GOT3 (cell line): ENCODE measurements at regions not wholly inside any gene's neighbourhood (a gene's known extent, or its start where the extent isn't known, plus 50 kb on each side); places are given as distances from the start of the nearest gene placed in this dataset.

Source experiments
- DNase-seq: peaks from one replicate; lab custom pipeline; 2025; ENCODE audit warnings: mixed read lengths; lab: John Stamatoyannopoulos, UW

DNA sequence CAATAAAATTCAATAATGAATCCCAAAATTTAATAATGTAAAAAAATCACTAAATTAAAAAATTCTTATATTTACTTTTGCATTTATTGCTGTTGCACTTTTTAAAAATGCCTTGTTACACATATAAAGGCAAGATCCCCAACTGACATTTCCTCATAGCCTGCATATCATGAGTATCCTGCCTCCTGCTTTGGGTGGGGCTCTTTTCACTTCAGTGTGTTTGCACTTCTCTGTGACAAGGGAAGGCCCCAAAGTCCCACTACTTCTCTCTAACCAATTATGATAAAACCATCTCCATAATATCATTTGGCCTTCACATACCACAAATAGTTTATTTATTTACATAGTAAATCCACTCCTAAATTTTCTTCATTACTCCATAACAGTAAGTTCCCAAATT lies 446.1 kb upstream of the MARCKS start:
- DNase-seq = no peak

DNA sequence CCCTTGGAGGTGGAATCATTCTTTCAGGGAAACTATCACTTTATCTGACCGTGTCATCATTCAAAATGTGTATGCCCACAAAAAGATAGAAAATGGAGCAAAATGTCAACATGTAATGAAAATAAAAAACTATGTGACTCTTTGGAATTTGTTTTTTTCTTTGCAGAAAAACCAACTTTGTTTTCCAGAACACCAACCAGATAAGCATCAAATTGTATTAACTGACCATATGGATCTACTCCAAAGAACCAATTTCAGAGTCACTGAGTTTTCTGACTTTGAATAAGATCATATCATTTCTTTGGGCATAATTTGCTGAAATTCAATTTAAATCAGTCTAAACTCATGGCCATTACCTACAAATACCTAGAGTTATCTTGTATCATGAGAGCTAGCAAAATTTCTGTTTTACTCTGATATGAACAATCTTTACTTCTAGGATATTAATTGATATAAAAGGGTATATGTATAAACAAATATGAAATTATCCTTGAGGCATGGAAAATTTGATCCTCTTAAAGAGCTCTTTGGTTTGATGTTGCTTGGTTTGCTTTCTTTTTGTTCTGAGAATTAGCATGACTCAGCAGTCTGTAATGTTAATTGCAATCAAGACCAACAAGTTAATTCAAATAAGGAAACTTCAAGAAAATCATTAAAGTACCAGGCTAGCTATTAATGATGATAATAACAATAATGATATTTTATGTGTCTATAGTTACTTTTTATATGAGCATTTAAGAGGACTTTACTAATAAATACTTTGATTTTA lies 444.4 kb upstream of the MARCKS start:
- no peak for DNase-seq

DNA sequence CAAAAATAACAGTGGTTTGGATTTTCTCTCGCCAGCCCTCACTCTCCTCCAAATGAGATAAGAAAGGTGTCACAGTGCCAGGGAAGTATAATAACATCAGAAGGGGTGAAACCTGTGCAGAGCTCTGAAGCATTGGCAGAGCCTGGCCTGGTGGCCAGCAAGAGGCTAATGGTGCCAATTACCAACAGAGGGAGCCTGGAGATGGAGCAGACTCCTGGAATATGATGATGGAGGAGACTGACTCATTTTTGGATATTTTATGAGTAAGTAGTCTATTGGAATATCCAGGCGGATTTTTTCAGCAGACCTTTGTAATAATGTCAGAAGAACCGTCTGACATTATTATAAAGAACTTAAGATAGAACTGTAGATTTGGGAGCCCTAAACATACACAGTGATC lies 442.6 kb upstream of the MARCKS start:
- no peak for DNase-seq

DNA sequence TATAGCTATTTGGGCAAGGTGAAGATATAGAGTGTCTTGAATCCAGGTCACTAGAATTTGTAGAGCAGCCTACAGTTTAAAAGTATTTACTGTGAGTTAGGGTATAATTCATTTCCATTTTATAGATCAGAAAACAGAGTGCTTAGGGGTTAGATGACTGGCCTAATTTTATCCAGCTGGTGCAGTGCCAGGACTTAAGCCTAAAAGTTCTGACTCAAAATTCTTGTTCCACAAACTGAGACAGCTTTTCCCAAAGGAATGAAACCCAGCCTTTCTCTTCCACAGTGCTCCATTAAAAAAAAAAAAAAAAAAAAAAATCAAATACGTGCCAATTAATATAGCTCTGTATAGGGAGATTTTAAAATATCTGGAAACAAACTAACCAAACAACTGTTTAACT lies 441.0 kb upstream of the MARCKS start:
- DNase-seq = no peak

DNA sequence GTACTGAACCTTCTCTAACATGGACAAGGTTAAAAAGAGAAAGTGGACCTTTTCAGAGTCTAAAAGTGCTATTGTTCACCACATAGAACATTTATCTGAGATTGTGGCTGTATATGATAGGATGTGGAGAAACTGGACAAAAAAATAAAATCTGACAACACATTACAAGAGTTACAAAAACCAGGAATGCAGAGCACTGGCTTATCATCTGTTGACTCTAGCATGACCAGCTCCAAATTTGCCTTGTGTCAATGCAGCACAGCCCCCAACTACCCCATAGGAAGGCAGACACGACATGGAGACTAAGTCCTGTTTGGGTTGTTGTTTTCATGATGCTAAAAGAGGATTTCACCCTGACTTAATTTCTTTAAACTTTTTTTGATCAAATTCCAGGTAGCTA lies 436.9 kb upstream of the MARCKS start:
- DNase-seq = no peak

DNA sequence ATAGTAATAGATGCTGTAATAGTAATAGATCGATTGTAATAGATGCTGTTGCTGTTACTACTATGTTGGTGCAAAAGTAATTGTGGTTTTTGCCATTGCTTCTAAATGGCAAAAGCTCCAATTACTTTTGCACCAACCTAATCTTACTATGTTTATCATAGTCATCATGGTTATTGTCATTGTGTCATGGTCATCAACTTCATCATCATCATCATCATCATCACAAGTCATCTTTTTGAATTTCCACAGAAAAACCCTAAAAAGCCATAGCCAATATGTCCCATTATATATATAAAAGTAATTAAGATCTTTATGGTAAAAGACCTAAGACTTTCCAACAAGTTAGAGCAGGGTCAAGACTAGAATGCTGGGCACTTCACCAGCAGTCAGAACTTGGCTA lies 435.1 kb upstream of the MARCKS start:
- DNase-seq = no peak

DNA sequence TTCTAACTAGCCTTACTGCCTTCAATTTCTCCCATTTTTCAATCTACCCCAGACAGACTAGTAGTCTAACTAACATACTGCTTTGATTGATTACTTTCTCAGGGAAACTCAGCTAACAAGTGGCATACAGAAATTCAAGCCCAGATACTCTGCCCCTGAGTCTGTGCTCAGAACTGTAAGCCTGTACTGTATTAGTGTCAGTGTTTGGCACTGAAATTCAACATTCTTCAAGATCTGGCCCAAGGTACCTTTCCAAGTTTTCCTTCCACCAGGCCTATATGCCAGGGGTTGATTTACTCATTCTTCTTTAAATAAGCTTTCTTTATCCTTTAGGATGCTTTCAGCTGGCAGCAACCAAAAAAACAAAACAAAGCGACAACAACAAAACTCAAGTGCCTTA lies 433.2 kb upstream of the MARCKS start:
- no peak for DNase-seq

DNA sequence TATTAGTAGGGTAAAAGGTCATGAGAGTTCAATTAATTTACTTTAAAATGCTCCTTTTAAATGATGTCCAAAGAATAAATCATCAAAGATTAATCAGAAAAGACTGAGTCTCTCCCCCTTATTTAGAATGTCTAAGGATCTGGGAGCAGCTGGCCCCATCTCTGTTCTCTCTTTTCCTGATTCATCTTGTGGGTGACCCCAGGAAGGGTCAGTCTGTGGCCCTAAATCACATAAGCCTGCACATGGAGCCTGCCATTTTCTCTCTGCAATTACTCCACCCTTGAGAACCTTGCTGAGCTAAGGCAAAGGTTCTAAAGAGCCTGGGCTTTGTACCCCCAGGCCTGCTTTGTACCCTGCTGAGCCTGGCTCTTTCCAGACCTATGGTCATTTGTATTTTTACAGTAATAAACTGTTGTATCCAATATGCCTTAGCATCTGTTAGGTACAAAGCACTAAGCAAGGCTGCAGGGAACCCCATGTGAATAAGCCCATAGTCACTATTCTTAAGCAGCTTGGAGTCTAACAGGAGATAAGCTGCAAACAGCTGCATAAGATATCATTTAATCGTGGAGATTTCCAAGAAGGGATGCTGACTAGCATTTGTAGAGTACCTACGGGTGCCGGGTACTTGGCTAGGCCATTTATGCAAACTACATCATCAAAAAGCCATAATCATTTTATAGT lies 431.0 kb upstream of the MARCKS start:
- no peak for DNase-seq

DNA sequence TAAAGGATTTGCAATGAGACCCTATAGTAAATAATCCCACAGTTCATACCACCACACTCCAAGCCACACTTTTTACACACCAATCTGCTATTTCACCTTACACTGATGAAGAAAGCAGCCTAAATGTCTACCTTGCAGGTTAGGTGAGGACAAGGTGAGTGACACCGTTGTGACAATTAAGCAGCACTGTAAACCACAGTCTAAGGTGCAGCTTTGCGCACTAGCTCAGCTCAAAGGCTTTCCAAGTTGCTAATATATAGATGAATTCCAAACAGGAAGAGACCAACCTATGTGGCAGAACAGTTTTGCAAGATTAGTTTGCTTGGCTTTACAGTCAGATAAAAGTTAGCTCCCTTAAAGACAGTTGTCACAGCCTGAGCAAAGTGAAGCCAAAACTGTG lies 429.5 kb upstream of the MARCKS start:
- DNase-seq = no peak

DNA sequence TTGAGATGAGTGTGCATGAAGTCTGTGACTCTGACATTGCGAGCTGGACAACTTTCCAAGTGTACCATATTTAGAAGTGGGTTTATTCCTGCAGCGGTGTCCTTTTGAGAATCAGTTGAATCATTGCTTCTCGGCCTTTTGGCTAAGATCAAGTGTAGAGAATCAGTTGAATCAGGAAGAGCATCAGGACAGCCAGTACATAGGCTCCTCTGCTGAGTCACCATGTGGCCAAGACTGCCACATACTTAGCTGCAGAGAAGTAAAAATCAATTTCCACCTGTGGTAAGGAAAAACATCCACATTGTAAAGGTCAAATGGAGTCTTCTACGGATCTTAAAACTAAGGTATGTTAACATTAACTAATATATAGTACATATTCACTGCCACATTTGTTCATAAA lies 428.4 kb upstream of the MARCKS start:
- no peak for DNase-seq

DNA sequence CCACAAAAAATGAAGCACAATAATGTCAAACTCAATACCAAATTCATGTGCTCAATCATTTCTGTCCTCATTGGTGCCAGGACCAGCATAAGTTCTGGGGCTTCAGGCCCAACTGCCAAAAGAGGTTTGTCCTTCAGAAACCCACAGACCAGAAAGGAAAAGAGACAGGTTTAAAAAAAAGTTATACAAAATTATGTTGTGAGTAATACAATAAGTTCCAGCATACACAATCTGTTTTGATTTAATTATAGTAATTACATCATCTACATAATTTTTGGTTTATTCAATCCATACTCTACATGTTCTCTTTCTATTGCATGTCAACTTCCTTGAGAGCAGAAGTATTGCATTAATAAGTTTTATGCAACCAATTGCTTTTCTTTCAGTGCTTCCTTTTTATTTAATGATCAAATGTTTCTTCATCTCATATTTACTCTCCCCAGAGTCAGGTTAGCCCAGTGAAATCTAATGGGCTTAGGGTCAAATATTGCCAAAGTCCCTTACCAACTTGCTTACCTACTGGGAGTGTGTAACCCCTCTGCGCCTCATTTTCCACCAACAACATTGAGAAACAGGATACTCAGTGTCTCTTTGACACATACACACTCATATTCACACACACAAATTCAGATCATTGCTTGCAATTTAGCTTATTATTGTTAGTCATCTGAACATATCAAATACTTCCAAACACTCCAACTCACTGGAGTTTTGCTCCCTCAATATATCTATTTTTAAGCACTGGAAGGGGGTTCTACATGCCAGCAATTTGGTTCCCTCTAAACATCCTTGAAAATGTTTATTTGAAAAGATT lies 424.4 kb upstream of the MARCKS start:
- no peak for DNase-seq

DNA sequence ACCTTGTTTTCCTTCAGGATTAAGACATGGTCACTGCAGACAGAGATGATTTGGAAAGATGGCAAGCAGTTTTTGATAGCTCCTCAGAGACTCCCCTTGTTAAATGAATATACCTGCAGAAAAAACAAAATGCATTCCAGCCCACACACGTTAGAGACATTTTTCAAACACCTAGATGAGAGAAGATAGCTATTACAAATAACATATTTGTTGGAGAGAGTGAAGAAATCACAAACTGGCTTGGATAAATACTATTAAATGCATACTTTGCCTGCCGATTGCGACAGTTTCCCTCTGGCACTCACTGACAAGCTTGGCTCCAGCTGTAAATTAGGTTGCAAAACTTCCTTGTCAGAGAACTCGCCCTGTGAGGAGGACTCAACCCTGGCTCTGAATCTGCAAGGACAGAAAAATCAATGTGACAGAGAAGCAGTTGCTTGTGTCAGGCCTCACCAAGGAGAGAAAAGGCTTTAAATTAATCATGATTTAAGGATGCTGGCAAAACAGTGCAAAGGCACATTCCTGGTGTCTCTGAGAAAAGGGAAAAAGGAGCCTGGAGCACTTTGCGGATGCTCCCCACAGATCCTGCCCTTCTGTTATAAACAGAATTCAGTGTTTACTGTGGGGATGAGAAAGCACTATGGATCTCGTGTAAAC lies 423.7 kb upstream of the MARCKS start:
- DNase-seq = no peak

DNA sequence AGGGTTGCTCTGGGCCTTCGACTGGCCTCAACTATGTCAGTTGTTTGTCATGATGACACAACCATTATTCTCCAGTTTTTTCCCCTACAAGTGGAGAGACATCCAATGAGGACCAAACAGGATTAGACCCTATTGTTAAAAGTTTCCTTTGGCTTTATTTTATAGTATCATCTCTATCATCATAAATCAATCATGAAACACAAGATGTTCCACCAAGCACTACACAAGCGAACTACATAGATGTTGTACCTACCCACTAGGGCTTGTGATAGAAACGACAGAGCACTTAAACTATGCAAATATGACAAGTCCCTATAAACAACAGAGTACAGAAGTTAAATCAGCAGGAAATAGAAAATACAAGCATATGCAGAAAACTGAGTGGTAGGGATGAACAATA lies 422.5 kb upstream of the MARCKS start:
- no peak for DNase-seq

DNA sequence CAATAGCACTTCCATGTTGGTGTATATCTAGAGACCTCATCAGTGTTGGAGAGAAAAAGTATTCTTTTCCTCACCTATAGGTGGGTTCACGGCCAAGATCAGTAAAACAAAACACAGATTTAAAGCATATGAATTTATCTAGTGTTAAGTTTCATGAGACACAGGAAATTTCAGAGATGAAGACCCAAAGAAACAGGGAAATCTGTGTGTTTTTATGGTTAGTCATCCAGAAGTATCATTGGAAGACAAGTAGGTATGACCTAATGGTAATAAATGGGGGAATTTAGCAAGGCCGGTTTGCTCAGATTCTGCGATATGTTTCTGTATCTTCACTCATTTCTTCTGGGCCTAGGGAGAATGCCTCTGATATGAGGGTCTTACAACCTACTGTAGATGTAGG lies 419.6 kb upstream of the MARCKS start:
- no peak for DNase-seq

DNA sequence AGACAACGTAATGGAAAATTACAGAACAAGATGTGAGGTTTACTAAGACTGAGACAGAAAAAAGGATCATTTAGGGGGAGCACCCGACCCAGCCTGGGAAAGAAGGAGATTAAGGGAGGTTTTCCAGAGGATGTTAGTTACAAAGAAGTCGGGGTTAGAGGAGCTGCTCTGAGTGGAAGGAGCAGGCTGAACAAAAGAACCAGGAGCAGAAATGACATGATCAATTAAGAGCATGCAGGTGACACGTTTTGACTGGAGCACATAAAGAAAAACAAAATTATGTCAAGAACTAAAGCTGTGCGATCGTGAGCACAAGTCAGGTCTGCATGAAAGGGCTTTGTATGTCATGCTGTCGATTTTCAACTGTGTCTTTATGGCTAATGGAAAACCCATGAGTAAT lies 417.3 kb upstream of the MARCKS start:
- DNase-seq = no peak

DNA sequence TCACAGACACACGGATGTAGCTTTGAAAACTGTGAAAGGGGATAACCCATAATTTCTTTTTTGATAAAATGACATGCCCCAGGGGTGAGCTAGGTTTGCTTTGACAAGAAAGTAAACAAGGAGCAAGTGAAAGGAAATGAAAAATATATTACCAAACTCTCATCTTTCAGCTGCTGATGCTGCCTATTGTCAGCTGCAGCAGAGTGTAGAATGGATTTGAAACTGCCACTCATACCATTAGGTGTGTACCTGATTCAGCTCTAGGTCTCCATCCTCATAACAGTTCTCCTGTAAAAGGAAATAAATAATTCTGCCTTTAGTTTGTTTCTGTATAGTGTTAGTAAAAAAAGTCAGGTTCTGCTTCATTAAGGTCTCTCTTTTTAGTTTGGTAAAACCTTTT lies 415.1 kb upstream of the MARCKS start:
- DNase-seq = no peak

DNA sequence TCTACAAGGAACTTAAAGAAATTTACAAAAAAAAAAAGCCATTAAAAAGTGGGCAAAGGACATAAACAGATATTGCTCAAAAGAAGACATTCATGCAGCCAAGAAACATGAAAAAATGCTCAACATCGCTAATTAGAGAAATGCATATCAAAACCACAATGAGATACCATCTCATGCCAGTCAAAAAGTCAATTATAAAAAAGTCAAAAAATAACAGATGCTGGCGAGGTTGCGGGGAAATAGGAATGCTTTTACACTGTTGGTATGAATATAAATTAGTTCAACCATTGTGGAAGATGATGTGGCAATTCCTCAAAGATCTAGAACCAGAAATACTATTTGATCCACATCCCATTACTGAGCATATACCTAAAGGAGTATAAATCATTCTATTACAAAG lies 411.9 kb upstream of the MARCKS start:
- DNase-seq = no peak

DNA sequence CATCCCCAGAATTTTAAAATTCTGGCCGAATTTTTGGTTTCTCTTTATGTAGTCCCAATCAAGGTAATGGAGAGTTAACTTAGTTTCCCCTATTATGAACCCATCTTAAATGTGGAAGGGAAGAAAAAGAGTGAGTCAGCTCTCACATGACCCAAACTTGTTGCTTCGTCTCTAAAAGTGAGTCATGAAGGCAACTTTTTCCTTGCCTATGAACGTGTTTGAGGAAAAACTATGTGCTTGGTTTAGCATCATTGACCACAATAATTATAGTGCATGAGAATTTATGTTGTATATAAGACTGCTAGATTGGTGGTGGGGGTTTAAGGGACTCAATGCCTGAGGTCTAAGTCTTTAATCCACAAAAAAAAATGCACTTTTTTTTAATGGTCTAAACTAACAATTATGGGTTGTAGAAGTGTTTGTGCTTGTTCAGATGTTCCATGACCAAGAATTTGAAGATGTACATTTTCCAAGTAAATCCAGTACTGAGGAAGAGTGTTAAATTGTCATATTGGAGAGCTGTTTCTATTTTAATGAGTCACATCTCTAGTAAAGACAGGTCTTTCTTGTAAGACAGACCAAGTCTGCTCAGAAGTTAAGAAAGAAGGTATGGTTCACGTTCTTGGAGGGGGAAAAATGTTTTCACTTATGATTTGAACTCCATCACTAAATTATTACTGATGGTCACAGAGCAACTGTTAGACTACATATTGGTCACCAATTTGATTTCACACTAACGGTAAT lies 409.9 kb upstream of the MARCKS start:
- no peak for DNase-seq

DNA sequence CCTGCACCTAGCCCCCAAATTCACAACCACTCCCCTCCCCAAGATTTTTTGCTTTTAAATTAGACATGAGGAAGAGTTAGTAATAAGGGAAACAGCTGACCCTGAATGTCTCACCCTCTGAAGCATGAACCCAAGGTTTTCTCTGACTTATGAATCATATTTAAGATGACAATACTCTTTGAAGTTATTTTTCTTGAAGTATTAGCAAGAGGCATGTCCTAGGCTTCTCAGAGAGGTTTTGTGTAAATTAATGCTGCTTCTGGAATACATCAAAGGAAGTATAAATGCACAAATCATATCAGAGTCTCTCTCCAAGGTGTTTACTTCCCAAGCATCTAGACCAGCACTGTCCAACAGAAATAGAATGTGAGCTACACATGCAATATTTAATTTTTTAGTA lies 408.1 kb upstream of the MARCKS start:
- DNase-seq = no peak

DNA sequence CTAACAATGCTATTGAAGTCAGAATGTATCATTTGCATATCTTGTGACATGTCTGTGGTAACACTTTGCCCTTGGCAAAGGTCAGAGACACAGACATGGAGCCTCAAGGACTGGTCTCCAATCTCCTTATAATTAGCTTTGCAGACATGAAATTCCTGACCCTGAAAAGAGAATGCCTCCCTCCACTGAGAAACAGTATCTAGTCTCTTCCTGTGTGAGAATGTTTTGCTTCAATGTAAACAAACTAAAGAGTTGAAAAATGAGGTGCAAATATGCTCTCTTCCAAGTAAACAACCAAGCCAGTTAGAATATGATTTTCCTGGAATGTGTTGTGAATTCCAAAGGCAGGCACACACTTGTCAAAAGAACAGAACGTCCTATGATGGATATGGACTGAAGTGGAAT lies 407.1 kb upstream of the MARCKS start:
- DNase-seq = no peak

DNA sequence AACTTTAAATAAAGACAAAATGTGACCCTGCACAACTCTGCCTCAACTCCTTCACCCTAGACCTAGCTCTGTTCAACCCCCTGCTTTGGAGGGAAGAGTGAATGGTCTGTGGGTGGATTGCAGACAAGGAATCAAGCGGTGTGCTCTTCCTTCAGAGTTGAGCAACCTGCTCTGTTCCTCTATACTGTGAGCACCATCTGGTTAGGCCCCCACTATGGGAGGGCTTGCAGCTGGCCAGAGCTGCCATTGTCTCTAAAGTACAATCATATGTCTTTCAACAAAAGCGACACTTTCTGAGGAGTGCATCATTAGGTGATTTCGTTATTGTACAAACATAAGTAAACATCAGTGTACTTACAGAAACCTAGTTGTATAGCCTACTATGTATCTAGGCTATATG lies 406.1 kb upstream of the MARCKS start:
- DNase-seq = no peak

DNA sequence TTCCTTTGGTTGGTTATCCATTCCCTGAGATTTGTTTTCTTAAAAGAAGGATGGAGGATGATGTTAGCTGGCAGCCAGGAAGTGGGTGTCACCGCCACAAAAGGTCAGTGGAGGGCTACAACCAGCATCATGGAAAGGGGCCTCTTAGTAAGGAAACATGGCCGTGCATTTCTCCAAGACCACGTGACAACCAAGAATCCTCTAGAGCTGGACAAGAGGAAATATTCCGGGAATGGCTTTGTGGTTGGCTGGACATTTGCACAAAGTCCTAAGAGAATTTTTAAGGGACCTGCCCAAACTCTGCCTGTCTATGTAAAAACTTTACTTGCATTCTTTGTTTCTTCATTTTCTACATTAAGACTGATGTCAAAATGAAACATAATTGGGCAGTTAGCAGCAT lies 399.9 kb upstream of the MARCKS start:
- no peak for DNase-seq
